ENCODE measurements at regions not wholly inside any gene's neighbourhood (a gene's known extent, or its start where the extent isn't known, plus 50 kb on each side); places are given as distances from the start of the nearest gene placed in this dataset.

- CTCF ChIA-PET, result interaction anchor here (1.2 to 1.3 kb wide), 2 partner anchors 11 to 541 kb away, joined by 3 read pairs; no protein-coding TSS in a partner anchor
- no peaks in the 10 kb centered on the region for H3K9me3 ChIP-seq (replicated peaks; ENCODE audit: control insufficient read depth, insufficient read depth, low read length)
- dilution Hi-C loops (cut with MboI; ENCODE audit: extremely low pct_ligation_motif_present, low sequenced_read_pairs), result no loop called here
Measured at GRCh38 chr5:104128348-104128747, 565.8 kb upstream of the NUDT12 start.

More at GRCh38 chr5:104128348-104128747, 565.8 kb upstream of the NUDT12 start:
- no peaks in the 10 kb centered on the region for H3K36me3 ChIP-seq (ENCODE audit: control insufficient read depth in 2 of 2, extremely low read depth in 1 of 2, insufficient read depth in 2 of 2, low read length in 2 of 2)
- FAIRE-seq (no peak), DNase-seq (ENCODE audit: low read depth, low spot score) (no peak)
- no peaks in the 10 kb centered on the region for H3K79me2 ChIP-seq (ENCODE audit: control insufficient read depth, insufficient read depth, low read length)
- TF ChIP-seq MYC (IDR thresholded peaks at IDR 0.05; ENCODE audit: low read depth, low read length) (no peak), EZH2 (IDR thresholded peaks at IDR 0.05; ENCODE audit: borderline replicate concordance, low read depth, low read length, severe bottlenecking) (no peak), POLR2AphosphoS5 (IDR thresholded peaks at IDR 0.05; ENCODE audit: insufficient read depth, low read depth, low read length) (no peak), MAX (IDR thresholded peaks at IDR 0.05; ENCODE audit: insufficient read depth, insufficient read length) (no peak), JUN (IDR thresholded peaks at IDR 0.05; ENCODE audit: borderline replicate concordance, insufficient read depth, insufficient read length, low read depth) (no peak), FOS (IDR thresholded peaks at IDR 0.05; ENCODE audit: borderline replicate concordance, insufficient read depth, low read length) (no peak), GATA2 (IDR thresholded peaks at IDR 0.05; ENCODE audit: insufficient read depth, insufficient read length, low read depth, low read length) (no peak), CTCF (IDR thresholded peaks at IDR 0.05; ENCODE audit: extremely low read depth in 1 of 2, insufficient read depth in 1 of 2, low read depth in 1 of 2, low read length in 2 of 2) (no peak), POLR2A (IDR thresholded peaks at IDR 0.05; ENCODE audit: low read depth, low read length) (no peak)
- H3K4me1 ChIP-seq (ENCODE audit: control insufficient read depth, extremely low read depth, insufficient read depth, low read length), result no peaks in the 10 kb centered on the region
- H3K27me3 ChIP-seq (ENCODE audit: control insufficient read depth in 2 of 2, insufficient read depth in 2 of 2, low read length in 2 of 2), result no peaks in the 10 kb centered on the region
- no peak overlapping the region for H3K4me3 ChIP-seq (replicated peaks in 1 of 3; ENCODE audit: insufficient read depth in 1 of 3, low read depth in 1 of 3, low read length in 3 of 3)
- H3K27ac ChIP-seq (ENCODE audit: insufficient read depth, low read depth, low read length), result no peak overlapping the region
- BruUV-seq (replicated peaks), result no TSS peak
- intact Hi-C loops (cut with micrococcal nuclease), result no loop called here
- no peak overlapping the region for H3K4me2 ChIP-seq (ENCODE audit: insufficient read depth, low read length)
- POLR2A ChIA-PET, result no interaction called here
- H2AFZ ChIP-seq (ENCODE audit: low read depth, low read length), result no peak overlapping the region
- no peaks in the 10 kb centered on the region for H3K9me1 ChIP-seq (replicated peaks; ENCODE audit: control insufficient read depth, extremely low read depth, insufficient read depth, low read length)
- no peak overlapping the region for H3K9ac ChIP-seq (replicated peaks; ENCODE audit: extremely low read depth, insufficient read depth, low read length)
- no peaks in the 10 kb centered on the region for H4K20me1 ChIP-seq (replicated peaks; ENCODE audit: control insufficient read depth, extremely low read depth, insufficient read depth, low read length)

Measured in endothelial cell of umbilical vein (primary cell).